Pancreas (tissue), 10 donors: ENCODE measurements at regions not wholly inside any gene's neighbourhood (a gene's known extent, or its start where the extent isn't known, plus 50 kb on each side); places are given as distances from the start of the nearest gene placed in this dataset.

Experiments used
- ATAC-seq, 4 donors: fragments of 200-7000 bp; cut with Tn5 transposase; one replicate each; pipeline versions ENCODE4 v1.8.0 to v1.9.1; 2020; ENCODE audit warnings: mild to moderate bottlenecking in 4 of 4, moderate library complexity in 4 of 4
- DNase-seq, 6 donors: peaks; one replicate each; pipeline ENCODE4 v3.0.0-alpha.2; 2020
- FAIRE-seq: peaks from 2 replicates; lab custom pipeline; 2012; peaks lifted over from hg19 to GRCh38; lab: Jason Lieb, UNC
- H3K27ac ChIP-seq, 4 donors: fragments of 200-600 bp; sonication (generic); 1 replicate in 3 of 4; 2 replicates in 1 of 4; pipeline versions ENCODE4 v1.5.0 to v1.8.0; 2020
- H3K27me3 ChIP-seq, 4 donors: fragments of 200-600 bp; one replicate each; pipeline ENCODE4 v1.8.0; 2021
- H3K36me3 ChIP-seq, 3 donors: fragments of 200-600 bp; sonication (generic) in 1 of 3; one replicate each; pipeline versions ENCODE4 v1.5.0 to v1.8.0; 2020 to 2021
- H3K4me1 ChIP-seq, 3 donors: fragments of 200-600 bp; one replicate each; pipeline ENCODE4 v1.8.0; 2021
- H3K4me3 ChIP-seq, 4 donors: fragments of 200-600 bp; sonication (generic) in 2 of 4; one replicate each; pipeline versions ENCODE4 v1.5.0 to v1.8.0; 2020 to 2021
- H3K9me3 ChIP-seq, 4 donors: fragments of 200-600 bp; one replicate each; pipeline ENCODE4 v1.8.0; 2021
- WGBS, 2 donors: extraction: QIAGEN DNeasy Blood & Tissue Kit; methylation state at CpG; one replicate each; pipeline ENCODE4 v1.1.7; 2013; 5-methylcytosine and 5-hydroxymethylcytosine counted together
- intact Hi-C, 3 donors: fragments of 100-400 bp; cut with DNase I; formaldehyde crosslinking; loops; one replicate each; pipeline versions ENCODE4 v1.11.1 to v1.14.2; 2022
- TF ChIP-seq, protein P1 (sequence below), 4 donors: fragments of 200-600 bp; sonication (generic) in 3 of 4; IDR thresholded peaks; one replicate each; pipeline versions ENCODE4 v1.5.0 to v1.8.0; 2021; ENCODE audit warnings: antibody characterized with exemption in 4 of 4
- donor health status: healthy with polysubstance abuse.
- donor health status: DM: no; HTN: no; CAD: no; lungs with moderate emphysema.
- donor health status: DM: no; HTN: no; CAD: no.
- donor health status: control.
- donor health status: control.
- donor health status: Bipolar disorder and iron deficiency.
- donor health status: DM: yes; HTN: yes; CAD: no.
- donor health status: DM: no; HTN: no; CAD: no.
- donor health status: DM: no; HTN: no; CAD: no.
- donor health status: DM: yes; HTN: yes; CAD: no.

DNA sequence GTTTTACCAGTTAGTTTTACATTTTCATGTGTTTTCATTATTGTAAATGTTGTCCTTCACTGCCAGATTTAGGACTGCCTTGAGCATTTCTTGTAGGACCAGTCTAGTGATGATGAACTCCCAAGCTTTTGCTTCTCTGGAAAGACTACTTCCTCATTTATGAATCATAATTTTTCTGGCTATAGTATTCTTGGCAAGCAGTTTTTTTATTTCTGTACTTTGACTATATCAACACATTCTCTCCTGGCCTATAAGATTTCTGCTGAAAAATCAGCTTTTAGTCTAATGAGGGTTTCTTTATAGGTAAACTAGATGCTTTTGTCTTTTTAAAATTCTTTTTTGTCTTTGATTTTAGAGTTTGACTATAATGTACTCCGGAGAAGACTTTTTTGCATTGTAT is 256.8 kb upstream of the GRAMD2B start:
- intact Hi-C loops = no loop called here
- H3K27ac ChIP-seq = no peak overlapping the region
- 94 to 97% methylated on average over 1 of the region's 1 CpG for WGBS, 2 donors
- DNase-seq = no peak
- H3K36me3 ChIP-seq = no peaks in the 10 kb centered on the region
- no peaks in the 10 kb centered on the region for H3K4me1 ChIP-seq
- ATAC-seq = no peak
- FAIRE-seq = no peak
- no peaks in the 10 kb centered on the region for H3K27me3 ChIP-seq
- H3K9me3 ChIP-seq = no peaks in the 10 kb centered on the region
- H3K4me3 ChIP-seq = no peak overlapping the region
- TF ChIP-seq, protein P1, sequence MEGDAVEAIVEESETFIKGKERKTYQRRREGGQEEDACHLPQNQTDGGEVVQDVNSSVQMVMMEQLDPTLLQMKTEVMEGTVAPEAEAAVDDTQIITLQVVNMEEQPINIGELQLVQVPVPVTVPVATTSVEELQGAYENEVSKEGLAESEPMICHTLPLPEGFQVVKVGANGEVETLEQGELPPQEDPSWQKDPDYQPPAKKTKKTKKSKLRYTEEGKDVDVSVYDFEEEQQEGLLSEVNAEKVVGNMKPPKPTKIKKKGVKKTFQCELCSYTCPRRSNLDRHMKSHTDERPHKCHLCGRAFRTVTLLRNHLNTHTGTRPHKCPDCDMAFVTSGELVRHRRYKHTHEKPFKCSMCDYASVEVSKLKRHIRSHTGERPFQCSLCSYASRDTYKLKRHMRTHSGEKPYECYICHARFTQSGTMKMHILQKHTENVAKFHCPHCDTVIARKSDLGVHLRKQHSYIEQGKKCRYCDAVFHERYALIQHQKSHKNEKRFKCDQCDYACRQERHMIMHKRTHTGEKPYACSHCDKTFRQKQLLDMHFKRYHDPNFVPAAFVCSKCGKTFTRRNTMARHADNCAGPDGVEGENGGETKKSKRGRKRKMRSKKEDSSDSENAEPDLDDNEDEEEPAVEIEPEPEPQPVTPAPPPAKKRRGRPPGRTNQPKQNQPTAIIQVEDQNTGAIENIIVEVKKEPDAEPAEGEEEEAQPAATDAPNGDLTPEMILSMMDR (IDR thresholded peaks at IDR 0.05) = no peak

DNA sequence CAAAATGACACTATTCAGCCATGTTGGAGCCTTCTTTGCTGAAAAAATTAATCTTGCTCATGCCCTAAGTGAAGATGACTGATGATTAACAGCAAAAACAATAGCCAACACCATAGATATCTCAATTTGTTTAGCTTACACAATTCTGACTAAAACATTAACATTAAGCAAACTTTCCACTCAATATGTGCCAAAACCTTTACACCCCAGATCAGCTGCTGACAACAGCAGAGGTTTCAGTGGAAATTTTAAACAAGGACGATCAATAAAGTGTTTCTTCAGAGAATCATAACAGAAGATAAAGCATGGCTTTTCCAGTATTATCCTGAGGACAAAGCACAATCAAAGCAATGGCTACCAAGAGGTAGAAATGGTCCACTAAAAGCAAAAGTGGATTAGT is 254.4 kb upstream of the GRAMD2B start:
- H3K27me3 ChIP-seq = no peaks in the 10 kb centered on the region
- no peak overlapping the region for H3K27ac ChIP-seq
- H3K4me1 ChIP-seq = no peaks in the 10 kb centered on the region
- 32 to 38% methylated on average over 1 of the region's 1 CpG for WGBS, 2 donors
- FAIRE-seq (no peak), ATAC-seq (no peak), DNase-seq (no peak)
- H3K4me3 ChIP-seq = no peak overlapping the region
- TF ChIP-seq, protein P1 (IDR thresholded peaks at IDR 0.05) = no peak
- no peaks in the 10 kb centered on the region for H3K36me3 ChIP-seq
- intact Hi-C loops = no loop called here
- H3K9me3 ChIP-seq = no peaks in the 10 kb centered on the region

DNA sequence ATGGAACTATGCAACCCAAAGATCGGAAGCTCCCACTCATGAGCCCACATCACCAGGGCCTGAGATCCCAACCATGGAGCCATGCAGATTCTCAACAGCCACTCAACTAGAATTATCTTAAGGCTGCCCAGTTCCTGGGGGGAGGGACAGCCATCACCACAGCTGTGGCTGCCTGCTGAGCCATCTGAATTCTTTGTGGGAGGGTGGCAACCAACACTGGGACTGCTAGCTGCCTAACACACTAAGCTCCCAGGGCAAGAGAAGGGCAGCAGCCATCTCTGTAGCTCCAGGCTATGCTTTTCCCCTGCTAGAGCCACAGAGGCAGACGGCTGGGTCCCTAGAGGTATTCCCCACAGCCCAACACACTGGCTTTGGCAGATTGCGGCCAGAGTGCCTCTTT is 251.3 kb upstream of the GRAMD2B start:
- ATAC-seq (no peak), FAIRE-seq (no peak), DNase-seq (no peak)
- intact Hi-C loops = no loop called here
- no peaks in the 10 kb centered on the region for H3K27me3 ChIP-seq
- no peaks in the 10 kb centered on the region for H3K36me3 ChIP-seq
- H3K9me3 ChIP-seq = no peaks in the 10 kb centered on the region
- 80 to 90% methylated on average over 3 of the region's 3 CpGs for WGBS, 2 donors
- H3K4me1 ChIP-seq = no peaks in the 10 kb centered on the region
- no peak overlapping the region for H3K4me3 ChIP-seq
- no peak overlapping the region for H3K27ac ChIP-seq
- TF ChIP-seq, protein P1 (IDR thresholded peaks at IDR 0.05) = no peak

DNA sequence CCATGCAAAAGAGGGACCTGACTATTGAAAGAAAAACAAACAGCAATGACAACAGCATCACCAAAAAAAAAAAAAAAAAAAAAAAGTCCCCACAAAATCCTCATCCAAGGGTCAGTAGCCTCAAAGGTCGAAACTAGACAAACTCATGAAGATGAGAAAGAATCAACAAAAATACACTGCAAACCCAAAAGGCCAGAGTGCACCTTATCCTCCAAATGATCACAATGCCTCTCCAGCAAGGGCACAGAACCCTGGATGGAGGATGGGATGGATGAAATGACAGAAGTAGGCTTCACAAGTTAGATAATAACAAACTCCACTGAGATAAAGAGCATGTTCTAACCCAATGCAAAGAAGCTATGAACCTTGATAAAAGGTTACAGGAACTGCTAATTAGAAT is 250.4 kb upstream of the GRAMD2B start:
- ATAC-seq (no peak), FAIRE-seq (no peak), DNase-seq (no peak)
- Histone ChIP-seq H3K4me1 (no peaks in the 10 kb centered on the region), H3K27ac (no peak overlapping the region), H3K9me3 (no peaks in the 10 kb centered on the region), H3K27me3 (no peaks in the 10 kb centered on the region), H3K36me3 (no peaks in the 10 kb centered on the region), H3K4me3 (no peak overlapping the region)
- intact Hi-C loops = no loop called here
- 58 to 64% methylated on average over 1 of the region's 1 CpG for WGBS, 2 donors
- TF ChIP-seq, protein P1 (IDR thresholded peaks at IDR 0.05) = no peak

DNA sequence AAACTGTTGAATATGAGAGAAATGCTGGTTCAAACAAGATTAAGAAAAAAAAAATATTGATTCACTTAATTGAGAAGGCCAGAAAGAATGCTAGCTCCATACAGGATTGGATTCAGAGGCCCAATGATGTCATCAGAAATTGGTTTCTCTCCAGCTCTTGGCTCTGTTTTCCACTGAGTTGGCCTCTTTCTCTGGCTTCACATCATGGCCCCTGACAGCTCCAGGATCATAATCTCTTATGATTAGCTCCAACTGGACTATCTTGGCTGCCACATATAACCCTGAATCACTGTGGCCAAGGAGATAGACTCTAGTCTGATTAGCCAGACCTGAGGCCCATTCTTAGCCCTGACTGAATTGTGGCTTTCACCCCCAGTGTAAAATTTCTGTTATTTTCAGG is 244.7 kb upstream of the GRAMD2B start:
- DNase-seq (peak in 2 of 6 donors; percentile 16 to 35), ATAC-seq (peak; percentile 69 to 77 (median 74)), FAIRE-seq (no peak)
- H3K27ac ChIP-seq = no peak overlapping the region
- TF ChIP-seq, protein P1 (IDR thresholded peaks at IDR 0.05) = no peak
- no peak overlapping the region for H3K4me3 ChIP-seq
- no peaks in the 10 kb centered on the region for H3K36me3 ChIP-seq
- no peaks in the 10 kb centered on the region for H3K27me3 ChIP-seq
- no peaks in the 10 kb centered on the region for H3K9me3 ChIP-seq
- H3K4me1 ChIP-seq = no peaks in the 10 kb centered on the region
- intact Hi-C loops = no loop called here
